ENCODE measurements at regions not wholly inside any gene's neighbourhood (a gene's known extent, or its start where the extent isn't known, plus 50 kb on each side); places are given as distances from the start of the nearest gene placed in this dataset.

DNA sequence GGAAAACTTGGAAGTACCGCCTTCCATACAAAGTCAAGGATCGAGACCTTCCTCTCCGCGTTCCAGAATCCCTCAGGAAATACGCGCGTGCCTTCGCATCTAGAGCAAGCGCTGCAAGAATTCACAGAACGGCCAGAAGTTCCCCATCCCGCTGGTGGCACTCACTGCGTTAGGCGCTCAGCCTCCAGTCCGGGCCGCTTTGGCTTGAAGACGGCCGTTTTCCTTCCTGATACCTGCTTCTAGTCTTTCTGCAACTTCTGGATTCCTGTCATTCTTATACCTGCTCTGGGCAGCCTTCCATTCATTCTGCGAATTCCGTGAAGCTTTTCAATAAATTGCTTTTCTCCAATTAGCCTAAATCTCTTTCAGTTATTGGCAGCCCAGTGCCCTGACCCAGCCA, 896.4 kb downstream of the TRIML1 start:
- TF ChIP-seq, protein P1, sequence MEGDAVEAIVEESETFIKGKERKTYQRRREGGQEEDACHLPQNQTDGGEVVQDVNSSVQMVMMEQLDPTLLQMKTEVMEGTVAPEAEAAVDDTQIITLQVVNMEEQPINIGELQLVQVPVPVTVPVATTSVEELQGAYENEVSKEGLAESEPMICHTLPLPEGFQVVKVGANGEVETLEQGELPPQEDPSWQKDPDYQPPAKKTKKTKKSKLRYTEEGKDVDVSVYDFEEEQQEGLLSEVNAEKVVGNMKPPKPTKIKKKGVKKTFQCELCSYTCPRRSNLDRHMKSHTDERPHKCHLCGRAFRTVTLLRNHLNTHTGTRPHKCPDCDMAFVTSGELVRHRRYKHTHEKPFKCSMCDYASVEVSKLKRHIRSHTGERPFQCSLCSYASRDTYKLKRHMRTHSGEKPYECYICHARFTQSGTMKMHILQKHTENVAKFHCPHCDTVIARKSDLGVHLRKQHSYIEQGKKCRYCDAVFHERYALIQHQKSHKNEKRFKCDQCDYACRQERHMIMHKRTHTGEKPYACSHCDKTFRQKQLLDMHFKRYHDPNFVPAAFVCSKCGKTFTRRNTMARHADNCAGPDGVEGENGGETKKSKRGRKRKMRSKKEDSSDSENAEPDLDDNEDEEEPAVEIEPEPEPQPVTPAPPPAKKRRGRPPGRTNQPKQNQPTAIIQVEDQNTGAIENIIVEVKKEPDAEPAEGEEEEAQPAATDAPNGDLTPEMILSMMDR (IDR thresholded peaks at IDR 0.05; ENCODE audit: insufficient read depth, low read depth, low read length), result no peak
- no peak for DNase-seq (ENCODE audit: low read depth)
- no peak overlapping the region for H3K4me3 ChIP-seq (ENCODE audit: low read depth, low read length)

- DNase-seq (ENCODE audit: low read depth), result no peak
- no peak overlapping the region for H3K4me3 ChIP-seq (ENCODE audit: low read depth, low read length)
- TF ChIP-seq, protein P1 (IDR thresholded peaks at IDR 0.05; ENCODE audit: insufficient read depth, low read depth, low read length), result no peak
Observed at GRCh38 chr4:189036906-189037305, 897.7 kb downstream of the TRIML1 start.

DNA sequence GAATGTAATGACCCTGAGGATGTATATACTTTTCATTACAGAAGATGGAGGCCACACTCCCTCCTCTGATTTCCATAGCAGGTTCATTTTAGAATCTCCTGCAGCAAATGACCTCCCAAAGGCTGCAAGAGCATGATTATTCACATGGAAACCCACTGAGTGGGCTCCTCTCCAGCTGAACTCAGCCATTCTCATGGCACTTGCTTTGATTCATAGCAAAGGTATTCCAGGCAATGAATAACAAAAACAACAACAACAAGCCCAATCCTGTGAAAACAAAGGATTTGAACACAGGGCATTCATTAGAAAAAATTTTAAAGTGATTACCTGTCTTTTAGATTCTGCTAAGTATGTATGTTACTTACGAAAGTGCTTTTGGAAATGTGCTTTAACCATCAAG, 894.0 kb upstream of the FRG1 start:
- DNase-seq (ENCODE audit: low read depth), result peak; percentile 44
- H3K4me3 ChIP-seq (ENCODE audit: low read depth, low read length), result no peak overlapping the region
- TF ChIP-seq, protein P1 (IDR thresholded peaks at IDR 0.05; ENCODE audit: insufficient read depth, low read depth, low read length), result no peak

DNA sequence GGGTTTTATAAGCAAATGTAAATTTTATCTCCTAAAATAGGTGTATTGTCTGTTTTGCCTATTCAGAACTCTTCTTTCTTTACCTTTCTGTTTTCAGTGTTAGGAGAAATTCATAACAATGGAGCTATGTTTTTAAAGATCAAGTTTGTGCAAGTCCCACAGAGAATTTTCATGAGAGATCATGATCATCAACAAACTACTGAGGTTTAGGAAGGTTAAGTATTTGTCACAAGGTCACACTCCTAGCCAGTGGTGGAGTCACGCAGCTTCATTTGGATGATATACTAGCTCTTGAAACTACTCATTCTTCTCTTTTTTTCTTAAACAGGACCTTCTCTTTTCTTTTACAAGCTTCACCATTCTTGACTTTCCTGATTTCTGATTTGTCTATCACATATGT, 892.6 kb upstream of the FRG1 start:
- no peak overlapping the region for H3K4me3 ChIP-seq (ENCODE audit: low read depth, low read length)
- peak; percentile 52 for DNase-seq (ENCODE audit: low read depth)
- TF ChIP-seq, protein P1 (IDR thresholded peaks at IDR 0.05; ENCODE audit: insufficient read depth, low read depth, low read length), result no peak

- no peak overlapping the region for H3K4me3 ChIP-seq (ENCODE audit: low read depth, low read length)
- no peak for DNase-seq (ENCODE audit: low read depth)
- TF ChIP-seq, protein P1 (IDR thresholded peaks at IDR 0.05; ENCODE audit: insufficient read depth, low read depth, low read length), result no peak
Observed at GRCh38 chr4:189049682-189050081, 891.0 kb upstream of the FRG1 start.

GRCh38 chr4:189050643-189051042, 890.0 kb upstream of the FRG1 start:
- peak overlapping the region; percentile 38 for H3K4me3 ChIP-seq (ENCODE audit: low read depth, low read length)

DNA sequence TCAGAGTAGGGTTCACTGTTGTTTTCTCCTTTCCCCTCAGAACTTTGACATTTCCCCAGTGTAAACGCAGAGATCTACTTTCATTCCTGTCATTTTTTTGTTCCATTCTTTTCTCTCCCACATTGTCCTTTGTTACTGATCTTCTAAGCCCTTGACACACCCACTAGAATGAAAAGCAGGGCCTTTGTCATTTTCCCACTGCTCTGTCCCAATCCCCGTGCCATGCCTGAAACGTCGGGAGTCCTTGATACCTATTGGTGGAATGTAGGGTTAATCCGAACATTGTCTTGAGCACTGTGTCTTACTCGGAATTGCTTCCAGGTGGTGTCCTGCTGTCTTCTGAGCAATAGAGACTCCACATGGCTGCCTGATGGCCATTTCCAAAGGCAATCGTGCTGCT, 887.1 kb upstream of the FRG1 start:
- TF ChIP-seq, protein P1 (IDR thresholded peaks at IDR 0.05; ENCODE audit: insufficient read depth, low read depth, low read length), result no peak
- H3K4me3 ChIP-seq (ENCODE audit: low read depth, low read length), result no peak overlapping the region
- no peak for DNase-seq (ENCODE audit: low read depth)

More at GRCh38 chr4:189050643-189051042, 890.0 kb upstream of the FRG1 start:
- DNase-seq (ENCODE audit: low read depth), result no peak
- TF ChIP-seq, protein P1 (IDR thresholded peaks at IDR 0.05; ENCODE audit: insufficient read depth, low read depth, low read length), result no peak
